ENCODE measurements at regions not wholly inside any gene's neighbourhood (a gene's known extent, or its start where the extent isn't known, plus 50 kb on each side); places are given as distances from the start of the nearest gene placed in this dataset.
A peak's percentile ranks its signal among the peaks of the same experiment; 100 is the strongest.

- TF ChIP-seq CTCF (IDR thresholded peaks at IDR 0.05) (peak in 4 of 7 experiments; percentile 31 to 61 (median 44)), POLR2A (IDR thresholded peaks at IDR 0.05) (no peak), EP300 (IDR thresholded peaks at IDR 0.05) (no peak), POLR2AphosphoS5 (IDR thresholded peaks at IDR 0.05) (no peak)
Measured at GRCh38 chr5:60295423-60295822, 401.9 kb upstream of the PDE4D start.
